Right atrium auricular region (tissue), 2 donors: ENCODE measurements at regions not wholly inside any gene's neighbourhood (a gene's known extent, or its start where the extent isn't known, plus 50 kb on each side); places are given as distances from the start of the nearest gene placed in this dataset.

Source experiments
- DNase-seq: peaks from one replicate; pipeline ENCODE4 v3.0.0-alpha.2; 2019; ENCODE audit warnings: low spot score
- H3K27ac ChIP-seq, 2 donors: fragments of 200-600 bp; sonication (generic); 1 replicate in 1 of 2; 2 replicates in 1 of 2; pipeline ENCODE4 v1.5.1; 2016 to 2019
- H3K27me3 ChIP-seq, 2 donors: fragments of 200-600 bp; sonication (generic); one replicate each; pipeline versions ENCODE4 v1.5.1 to v1.6.0; 2017 to 2019
- H3K36me3 ChIP-seq: fragments of 200-600 bp; sonication (generic); one replicate; pipeline ENCODE4 v1.5.1; 2016
- H3K4me1 ChIP-seq, 2 donors: fragments of 200-600 bp; sonication (generic); one replicate each; pipeline versions ENCODE4 v1.5.1 to v1.6.0; 2017 to 2019
- H3K4me3 ChIP-seq, 2 donors: fragments of 200-600 bp; sonication (generic); 1 replicate in 1 of 2; 2 replicates in 1 of 2; pipeline ENCODE4 v1.5.1; 2017 to 2019; ENCODE audit warnings: mild to moderate bottlenecking in 1 of 2, moderate library complexity in 1 of 2
- H3K9me3 ChIP-seq, 2 donors: fragments of 200-600 bp; sonication (generic); one replicate each; pipeline ENCODE4 v1.5.1; 2019
- CTCF ChIP-seq, 2 donors: fragments of 200-600 bp; sonication (generic); IDR thresholded peaks; one replicate each; pipeline ENCODE4 v1.5.1; 2019; ENCODE audit warnings: antibody characterized with exemption in 2 of 2

DNA sequence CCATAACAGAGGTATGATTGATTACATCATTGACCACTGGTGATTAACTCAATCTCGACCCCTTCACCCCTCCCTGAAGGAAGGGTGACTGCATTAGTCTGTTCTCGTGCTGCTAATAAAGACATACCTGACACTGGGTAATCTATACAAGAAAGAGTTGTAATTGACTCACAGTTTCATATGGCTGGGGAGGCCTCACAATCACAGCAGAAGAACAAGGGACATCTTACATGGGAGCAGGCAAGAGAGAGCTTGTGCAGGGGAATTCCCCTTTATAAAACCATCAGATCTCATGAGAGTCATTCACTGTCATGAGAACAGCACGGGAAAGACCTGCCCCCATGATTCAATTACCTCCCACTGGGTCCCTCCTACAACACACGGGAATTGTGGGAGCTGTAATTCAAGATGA is 55.9 kb upstream of the TMCC3 start:
- no peak overlapping the region for H3K27ac ChIP-seq
- H3K4me1 ChIP-seq, result peaks cover 0 to 38% of the 10 kb centered on the region in 2 donors
- H3K36me3 ChIP-seq, result no peaks in the 10 kb centered on the region
- H3K27me3 ChIP-seq, result no peaks in the 10 kb centered on the region
- H3K4me3 ChIP-seq, result no peak overlapping the region
- TF ChIP-seq CTCF (IDR thresholded peaks at IDR 0.05), result no peak
- no peaks in the 10 kb centered on the region for H3K9me3 ChIP-seq
- no peak for DNase-seq

DNA sequence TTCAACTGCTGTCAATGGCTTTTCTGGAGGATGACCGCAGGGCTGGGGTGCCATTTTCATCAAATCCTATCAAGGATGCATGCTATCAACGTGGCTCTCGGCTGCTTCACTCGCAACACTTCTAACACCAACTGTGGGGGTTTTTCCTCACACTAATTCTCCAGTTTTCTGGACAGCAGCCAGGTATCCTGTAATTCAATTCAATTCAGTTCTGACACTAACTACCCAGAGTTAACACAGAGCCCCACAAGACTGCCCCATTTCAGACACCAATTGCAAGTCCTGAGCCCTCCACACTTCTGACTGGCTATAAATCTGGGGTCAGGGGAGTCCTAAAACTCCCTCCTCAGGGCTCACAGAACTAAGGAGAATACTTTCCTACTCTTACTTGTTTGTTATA is 55.3 kb upstream of the TMCC3 start:
- no peak overlapping the region for H3K4me3 ChIP-seq
- H3K4me1 ChIP-seq, result peaks cover 0 to 38% of the 10 kb centered on the region in 2 donors
- DNase-seq, result no peak
- TF ChIP-seq CTCF (IDR thresholded peaks at IDR 0.05), result no peak
- no peaks in the 10 kb centered on the region for H3K9me3 ChIP-seq
- H3K27me3 ChIP-seq, result no peaks in the 10 kb centered on the region
- no peaks in the 10 kb centered on the region for H3K36me3 ChIP-seq
- no peak overlapping the region for H3K27ac ChIP-seq

DNA sequence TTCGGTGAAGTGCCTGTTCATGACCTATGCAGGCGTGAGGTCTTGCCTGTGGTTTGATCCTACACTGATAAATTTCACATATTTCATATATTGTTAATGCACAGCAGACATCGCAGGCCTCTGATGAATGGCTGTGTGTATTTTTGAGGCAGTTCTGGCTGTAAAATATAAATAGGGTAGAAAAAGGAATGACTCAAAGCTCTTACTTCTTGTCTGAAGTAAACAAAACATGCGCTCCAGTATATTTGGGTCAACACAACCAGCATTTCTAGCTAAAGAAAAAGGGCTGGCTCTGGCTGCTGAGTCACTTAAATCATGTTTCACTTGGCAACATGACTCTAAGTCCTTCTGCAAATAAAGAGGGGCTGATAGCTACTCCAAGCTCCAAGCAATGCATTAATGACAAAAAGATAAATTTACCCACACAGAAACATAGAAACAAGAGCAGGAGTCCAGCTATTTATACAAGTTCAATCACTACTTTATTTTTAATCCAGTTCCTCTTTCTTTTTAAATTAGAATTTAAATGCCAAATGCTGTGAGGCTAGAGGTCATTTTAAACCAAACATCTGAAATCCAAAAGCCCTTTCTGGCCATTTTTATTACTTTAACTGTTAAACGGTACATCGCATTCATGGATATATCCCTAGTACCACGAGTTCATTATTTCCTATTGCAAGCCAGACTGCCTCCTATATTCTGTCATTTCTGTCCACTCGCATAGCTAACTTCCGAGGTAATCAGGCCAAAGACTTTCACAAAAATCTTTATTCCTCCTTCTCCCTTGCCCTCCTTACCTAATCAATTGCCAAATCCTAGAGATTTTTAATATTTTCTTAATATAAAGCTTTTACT is 54.3 kb upstream of the TMCC3 start:
- H3K36me3 ChIP-seq, result no peaks in the 10 kb centered on the region
- DNase-seq, result no peak
- H3K4me1 ChIP-seq, result peaks cover 0 to 41% of the 10 kb centered on the region in 2 donors
- H3K4me3 ChIP-seq, result no peak overlapping the region
- no peaks in the 10 kb centered on the region for H3K27me3 ChIP-seq
- no peak overlapping the region for H3K27ac ChIP-seq
- H3K9me3 ChIP-seq, result no peaks in the 10 kb centered on the region
- no peak for TF ChIP-seq CTCF (IDR thresholded peaks at IDR 0.05)

GRCh38 chr12:94702696-94703095 is 52.3 kb upstream of the TMCC3 start:
- DNase-seq, result no peak
- Histone ChIP-seq H3K27ac (no peak overlapping the region), H3K27me3 (no peaks in the 10 kb centered on the region), H3K4me3 (no peak overlapping the region), H3K9me3 (no peaks in the 10 kb centered on the region), H3K4me1 (peaks cover 0 to 48% of the 10 kb centered on the region in 2 donors), H3K36me3 (no peaks in the 10 kb centered on the region)
- no peak for TF ChIP-seq CTCF (IDR thresholded peaks at IDR 0.05)

- Histone ChIP-seq H3K27me3 (no peaks in the 10 kb centered on the region), H3K36me3 (no peaks in the 10 kb centered on the region), H3K27ac (no peak overlapping the region), H3K9me3 (no peaks in the 10 kb centered on the region), H3K4me1 (peaks cover 0 to 40% of the 10 kb centered on the region in 2 donors), H3K4me3 (no peak overlapping the region)
- no peak for DNase-seq
- no peak for TF ChIP-seq CTCF (IDR thresholded peaks at IDR 0.05)
Observed at GRCh38 chr12:94701711-94702110, 51.4 kb upstream of the TMCC3 start.

DNA sequence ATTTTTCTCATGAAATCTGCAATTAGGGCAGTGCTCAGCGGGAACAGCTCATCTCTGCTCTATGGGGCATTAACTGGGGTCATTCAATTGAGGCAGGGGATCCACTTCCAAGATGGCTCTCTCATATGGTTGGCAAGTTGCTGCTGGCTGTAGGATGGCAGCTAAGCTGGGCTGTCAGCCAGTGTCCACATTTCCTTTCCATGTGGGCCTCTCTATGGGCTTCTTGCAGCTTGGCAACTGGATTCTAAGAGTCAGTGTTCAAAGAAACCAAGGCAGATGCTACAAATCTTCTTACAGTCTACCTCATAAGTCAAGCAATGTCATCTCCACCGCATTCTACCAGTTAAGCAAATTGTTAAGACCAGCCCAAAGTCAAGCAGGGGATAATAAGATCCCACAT is 50.3 kb upstream of the TMCC3 start:
- no peak for TF ChIP-seq CTCF (IDR thresholded peaks at IDR 0.05)
- no peaks in the 10 kb centered on the region for H3K27me3 ChIP-seq
- H3K4me1 ChIP-seq, result peaks cover 0 to 35% of the 10 kb centered on the region in 2 donors
- no peak overlapping the region for H3K4me3 ChIP-seq
- DNase-seq, result no peak
- H3K36me3 ChIP-seq, result no peaks in the 10 kb centered on the region
- H3K9me3 ChIP-seq, result no peaks in the 10 kb centered on the region
- no peak overlapping the region for H3K27ac ChIP-seq
